ENCODE measurements at regions not wholly inside any gene's neighbourhood (a gene's known extent, or its start where the extent isn't known, plus 50 kb on each side); places are given as distances from the start of the nearest gene placed in this dataset.

- TF ChIP-seq CTCF (IDR thresholded peaks at IDR 0.05; ENCODE audit: low read depth, low read length, poor library complexity, severe bottlenecking): no peak
- TF ChIP-seq EZH2phosphoT487 (IDR thresholded peaks at IDR 0.05; ENCODE audit: borderline replicate concordance, low read length): no peak
Measured at GRCh38 chr9:18185196-18185595, 288.8 kb upstream of the ADAMTSL1 start.

All from DOHH2 (cell line).